T-helper 1 cell treated with Interleukin-12 subunit alpha and Interleukin-12 subunit beta and Interleukin-4 antibody, amounts not matched to agents 30 μg/mL and 1 μg/mL, for 36 hours (primary cell): ENCODE measurements at regions not wholly inside any gene's neighbourhood (a gene's known extent, or its start where the extent isn't known, plus 50 kb on each side); places are given as distances from the start of the nearest gene placed in this dataset.

Source experiments
- H3K27ac Mint-ChIP-seq: one replicate; pipeline ENCODE4 v1.8.0; 2021; ENCODE audit warnings: mild to moderate bottlenecking, mixed read lengths
- H3K27me3 Mint-ChIP-seq: one replicate; pipeline ENCODE4 v1.8.0; 2021; ENCODE audit warnings: low read depth, mixed read lengths
- H3K36me3 Mint-ChIP-seq: one replicate; pipeline ENCODE4 v1.8.0; 2021; ENCODE audit warnings: low read depth, mixed read lengths
- H3K4me1 Mint-ChIP-seq: one replicate; pipeline ENCODE4 v1.8.0; 2021; ENCODE audit warnings: low read depth, mixed read lengths
- H3K4me3 Mint-ChIP-seq: one replicate; pipeline ENCODE4 v1.8.0; 2021; ENCODE audit warnings: mild to moderate bottlenecking, moderate library complexity, mixed read lengths
- H3K9me3 Mint-ChIP-seq: one replicate; pipeline ENCODE4 v1.8.0; 2021; ENCODE audit warnings: mixed read lengths

DNA sequence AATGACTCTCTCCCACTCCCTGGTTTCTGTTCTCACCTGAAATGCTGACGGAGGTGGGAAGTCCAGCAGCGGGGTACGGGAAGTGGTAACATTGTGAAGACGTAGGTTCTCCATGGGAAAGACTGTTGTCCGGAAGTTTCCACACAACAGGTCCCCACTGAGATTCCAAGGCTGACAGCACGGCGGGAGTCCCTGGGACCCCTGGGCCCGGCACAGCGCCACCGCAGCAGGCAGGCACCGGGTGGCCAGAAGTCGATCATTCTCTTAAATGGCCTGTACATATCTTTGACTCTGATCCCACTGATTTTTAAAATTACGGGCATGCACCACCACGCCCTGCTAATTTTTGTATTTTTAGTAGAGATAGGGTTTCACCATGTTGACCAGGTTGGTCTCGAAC lies 201.0 kb upstream of the SALL3 start:
- H3K4me1 Mint-ChIP-seq: no peaks in the 10 kb centered on the region
- H3K9me3 Mint-ChIP-seq: no peaks in the 10 kb centered on the region
- no peak overlapping the region for H3K27ac Mint-ChIP-seq
- no peaks in the 10 kb centered on the region for H3K36me3 Mint-ChIP-seq
- H3K27me3 Mint-ChIP-seq: no peaks in the 10 kb centered on the region
- no peak overlapping the region for H3K4me3 Mint-ChIP-seq

DNA sequence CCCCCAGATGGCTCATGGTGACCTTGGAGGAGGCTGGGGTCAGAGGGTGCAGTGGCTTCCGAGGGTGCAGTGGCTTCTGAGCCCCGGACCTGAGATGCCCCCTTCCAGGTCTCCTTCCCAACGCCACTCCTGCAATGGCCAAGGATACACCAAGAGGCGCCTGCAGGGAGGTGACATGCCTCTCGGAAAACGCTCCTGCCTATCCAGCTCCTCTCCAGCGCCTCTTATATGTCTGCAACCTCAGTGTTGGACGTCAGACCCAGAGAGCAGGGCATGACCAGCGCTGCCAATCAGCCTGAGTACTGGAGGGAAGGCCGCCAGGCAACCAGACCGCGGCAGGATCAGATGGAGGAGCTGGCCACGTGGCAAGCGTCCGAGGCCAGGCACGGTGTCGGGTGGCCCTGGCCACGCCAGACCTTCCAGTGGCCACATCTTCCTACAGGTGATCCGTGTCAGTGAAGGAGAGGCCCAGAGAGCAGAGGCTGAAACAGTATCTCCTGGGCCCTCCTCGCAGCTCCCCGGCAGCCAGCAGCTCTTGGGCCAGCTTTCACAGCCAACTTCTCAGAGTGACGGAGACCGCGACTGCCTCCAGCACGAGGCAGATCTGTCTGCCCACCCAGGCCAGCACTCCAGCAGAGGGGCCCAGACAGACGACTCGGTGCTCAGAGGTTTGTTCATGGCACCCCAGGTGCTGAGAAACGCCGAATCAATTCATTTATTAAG lies 199.5 kb upstream of the SALL3 start:
- no peaks in the 10 kb centered on the region for H3K4me1 Mint-ChIP-seq
- H3K9me3 Mint-ChIP-seq: no peaks in the 10 kb centered on the region
- H3K36me3 Mint-ChIP-seq: no peaks in the 10 kb centered on the region
- H3K27ac Mint-ChIP-seq: no peak overlapping the region
- no peaks in the 10 kb centered on the region for H3K27me3 Mint-ChIP-seq
- H3K4me3 Mint-ChIP-seq: no peak overlapping the region

- Mint-ChIP-seq H3K9me3 (no peaks in the 10 kb centered on the region), H3K27me3 (no peaks in the 10 kb centered on the region), H3K4me3 (no peak overlapping the region), H3K4me1 (no peaks in the 10 kb centered on the region), H3K36me3 (no peaks in the 10 kb centered on the region), H3K27ac (no peak overlapping the region)
Measured at GRCh38 chr18:78780719-78781600, 198.7 kb upstream of the SALL3 start.

- Mint-ChIP-seq H3K27me3 (no peaks in the 10 kb centered on the region), H3K36me3 (no peaks in the 10 kb centered on the region), H3K9me3 (no peaks in the 10 kb centered on the region), H3K4me3 (no peak overlapping the region), H3K27ac (no peak overlapping the region), H3K4me1 (no peaks in the 10 kb centered on the region)
Measured at GRCh38 chr18:78781601-78781960, 198.0 kb upstream of the SALL3 start.

DNA sequence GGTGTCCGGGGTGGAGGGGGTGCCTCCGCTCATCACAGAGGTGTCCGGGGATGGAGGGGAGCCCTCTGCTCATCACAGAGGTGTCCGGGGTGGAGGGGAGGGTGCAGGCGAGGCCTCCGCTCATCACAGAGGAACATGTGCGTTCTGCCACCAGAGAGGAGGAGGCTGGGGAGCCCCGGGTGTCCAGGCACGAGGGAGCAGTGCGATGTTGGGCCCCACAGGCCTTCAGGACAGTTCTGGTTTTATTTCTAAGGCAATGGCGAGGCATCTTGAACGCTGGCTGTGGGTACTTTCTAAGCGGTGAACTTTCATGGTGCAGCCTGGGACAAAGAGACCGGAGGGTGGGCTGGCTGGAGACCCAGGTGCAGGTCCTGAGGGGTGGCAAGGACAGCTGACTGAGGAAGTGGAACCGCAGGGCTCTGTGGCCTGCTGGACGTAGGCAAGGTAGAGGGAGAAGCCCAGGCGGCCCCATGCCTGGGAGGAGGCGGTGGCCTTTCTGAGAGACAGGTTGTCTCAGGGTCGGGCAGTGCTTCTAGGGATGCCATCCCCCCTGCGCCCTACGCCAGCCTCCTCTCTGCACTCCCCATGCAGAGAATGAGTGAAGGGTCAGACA lies 196.6 kb upstream of the SALL3 start:
- Mint-ChIP-seq H3K27me3 (no peaks in the 10 kb centered on the region), H3K4me3 (no peak overlapping the region), H3K9me3 (no peaks in the 10 kb centered on the region), H3K27ac (no peak overlapping the region), H3K36me3 (no peaks in the 10 kb centered on the region), H3K4me1 (no peaks in the 10 kb centered on the region)

DNA sequence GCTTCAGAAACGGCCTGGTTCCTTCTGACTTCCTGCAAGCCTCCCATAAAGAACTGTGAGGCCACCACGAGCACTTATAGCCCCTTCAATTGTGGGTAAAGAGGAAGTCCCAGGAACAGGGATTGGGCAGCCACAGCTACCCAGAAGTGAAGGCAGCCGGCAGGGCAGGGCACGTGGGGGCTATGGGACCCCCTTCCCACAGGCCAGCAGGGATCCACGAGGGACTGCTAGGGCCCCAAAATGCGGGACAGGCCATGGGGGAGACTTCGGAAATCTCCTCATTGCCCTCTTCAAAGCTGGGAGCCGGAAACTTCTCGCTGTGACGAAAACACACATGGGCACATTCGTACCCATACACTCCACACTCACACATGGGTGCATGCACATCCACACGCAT lies 196.1 kb upstream of the SALL3 start:
- Mint-ChIP-seq H3K27ac (no peak overlapping the region), H3K9me3 (no peaks in the 10 kb centered on the region), H3K36me3 (no peaks in the 10 kb centered on the region), H3K27me3 (no peaks in the 10 kb centered on the region), H3K4me1 (no peaks in the 10 kb centered on the region), H3K4me3 (no peak overlapping the region)

- no peak overlapping the region for H3K4me3 Mint-ChIP-seq
- no peaks in the 10 kb centered on the region for H3K36me3 Mint-ChIP-seq
- no peaks in the 10 kb centered on the region for H3K4me1 Mint-ChIP-seq
- no peaks in the 10 kb centered on the region for H3K9me3 Mint-ChIP-seq
- no peaks in the 10 kb centered on the region for H3K27me3 Mint-ChIP-seq
- H3K27ac Mint-ChIP-seq: no peak overlapping the region
Measured at GRCh38 chr18:78784861-78785260, 194.8 kb upstream of the SALL3 start.

GRCh38 chr18:78785706-78786105 lies 193.9 kb upstream of the SALL3 start:
- Mint-ChIP-seq H3K9me3 (no peaks in the 10 kb centered on the region), H3K4me3 (no peak overlapping the region), H3K27ac (no peak overlapping the region), H3K36me3 (no peaks in the 10 kb centered on the region), H3K4me1 (no peaks in the 10 kb centered on the region), H3K27me3 (no peaks in the 10 kb centered on the region)

DNA sequence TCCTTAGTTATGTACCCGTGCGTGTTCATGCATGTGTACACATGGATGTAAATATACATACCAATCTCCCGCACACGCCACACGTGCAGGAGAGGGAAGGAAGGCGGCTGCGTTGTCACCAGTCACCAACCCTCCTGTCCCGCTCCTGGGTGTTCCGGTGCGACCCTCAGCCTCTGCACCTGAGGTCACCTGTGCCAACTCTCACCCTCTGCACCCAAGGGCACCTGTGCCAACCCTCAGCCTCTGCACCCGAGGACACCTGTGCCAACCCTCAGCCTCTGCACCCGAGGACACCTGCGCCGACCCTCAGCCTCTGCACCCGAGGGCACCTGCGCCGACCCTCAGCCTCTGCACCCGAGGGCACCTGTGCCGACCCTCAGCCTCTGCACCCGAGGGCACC lies 192.8 kb upstream of the SALL3 start:
- Mint-ChIP-seq H3K4me3 (no peak overlapping the region), H3K27me3 (no peaks in the 10 kb centered on the region)

GRCh38 chr18:78787751-78788150 lies 191.9 kb upstream of the SALL3 start:
- Mint-ChIP-seq H3K4me1 (no peaks in the 10 kb centered on the region), H3K27ac (no peak overlapping the region), H3K9me3 (no peaks in the 10 kb centered on the region), H3K36me3 (no peaks in the 10 kb centered on the region), H3K27me3 (no peaks in the 10 kb centered on the region), H3K4me3 (no peak overlapping the region)

More for the DNA sequence above, 192.8 kb upstream of the SALL3 start:
- no peaks in the 10 kb centered on the region for H3K9me3 Mint-ChIP-seq
- H3K27ac Mint-ChIP-seq: no peak overlapping the region
- no peaks in the 10 kb centered on the region for H3K36me3 Mint-ChIP-seq
- H3K4me1 Mint-ChIP-seq: no peaks in the 10 kb centered on the region

DNA sequence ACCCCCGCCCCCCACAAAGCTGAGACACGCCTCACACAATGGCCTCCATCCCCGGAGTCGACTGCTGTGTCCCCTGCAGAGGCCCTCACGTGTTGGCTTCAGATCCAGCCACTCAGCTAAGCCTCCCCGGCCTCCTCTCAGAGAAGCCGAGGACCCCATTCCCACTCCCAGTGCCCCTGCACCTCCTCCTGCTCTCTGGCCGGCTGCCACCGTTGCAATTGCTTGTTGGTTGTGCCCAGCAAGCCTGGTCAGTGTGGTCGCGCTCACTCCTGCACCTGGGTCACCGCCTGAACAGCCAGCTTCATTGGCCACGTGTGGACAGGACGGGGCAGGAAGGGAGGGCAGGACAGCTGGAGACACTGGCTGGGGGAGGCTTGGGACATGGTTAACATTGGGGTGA lies 191.5 kb upstream of the SALL3 start:
- no peak overlapping the region for H3K27ac Mint-ChIP-seq
- H3K4me1 Mint-ChIP-seq: no peaks in the 10 kb centered on the region
- no peaks in the 10 kb centered on the region for H3K27me3 Mint-ChIP-seq
- no peaks in the 10 kb centered on the region for H3K36me3 Mint-ChIP-seq
- H3K4me3 Mint-ChIP-seq: no peak overlapping the region
- H3K9me3 Mint-ChIP-seq: no peaks in the 10 kb centered on the region

- Mint-ChIP-seq H3K4me1 (no peaks in the 10 kb centered on the region), H3K27me3 (no peaks in the 10 kb centered on the region), H3K4me3 (no peak overlapping the region), H3K27ac (no peak overlapping the region), H3K9me3 (no peaks in the 10 kb centered on the region), H3K36me3 (no peaks in the 10 kb centered on the region)
Measured at GRCh38 chr18:78789850-78790249, 189.8 kb upstream of the SALL3 start.

DNA sequence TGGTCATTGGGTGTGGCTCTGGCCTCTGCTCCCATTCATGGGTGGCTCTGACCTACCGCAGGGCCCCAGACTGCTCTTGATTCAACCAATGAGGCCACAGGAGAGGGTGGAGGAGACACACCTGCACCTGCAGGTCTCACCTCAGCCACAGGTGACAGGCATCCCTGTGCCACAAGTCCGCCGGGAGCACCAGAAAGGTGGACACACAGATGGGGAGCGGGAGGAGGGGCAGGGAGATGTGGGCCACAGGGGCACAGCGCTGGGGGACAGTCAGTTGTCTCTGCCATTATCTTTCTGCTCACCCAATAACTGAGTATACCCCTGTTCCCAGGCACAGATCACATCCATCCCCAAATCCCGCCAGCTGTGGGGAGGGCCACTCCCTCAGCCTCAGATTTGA lies 189.1 kb upstream of the SALL3 start:
- no peak overlapping the region for H3K27ac Mint-ChIP-seq
- no peak overlapping the region for H3K4me3 Mint-ChIP-seq
- H3K4me1 Mint-ChIP-seq: no peaks in the 10 kb centered on the region
- H3K36me3 Mint-ChIP-seq: no peaks in the 10 kb centered on the region
- H3K9me3 Mint-ChIP-seq: no peaks in the 10 kb centered on the region
- H3K27me3 Mint-ChIP-seq: no peaks in the 10 kb centered on the region

- Mint-ChIP-seq H3K36me3 (no peaks in the 10 kb centered on the region), H3K4me1 (no peaks in the 10 kb centered on the region), H3K27me3 (no peaks in the 10 kb centered on the region), H3K4me3 (no peak overlapping the region), H3K9me3 (no peaks in the 10 kb centered on the region), H3K27ac (no peak overlapping the region)
Measured at GRCh38 chr18:78790960-78791359, 188.7 kb upstream of the SALL3 start.

- Mint-ChIP-seq H3K36me3 (no peaks in the 10 kb centered on the region), H3K4me1 (no peaks in the 10 kb centered on the region), H3K27ac (no peak overlapping the region), H3K9me3 (no peaks in the 10 kb centered on the region), H3K4me3 (no peak overlapping the region), H3K27me3 (no peaks in the 10 kb centered on the region)
Measured at GRCh38 chr18:78792094-78792493, 187.5 kb upstream of the SALL3 start.
